Peyer's patch (tissue), 4 donors: ENCODE measurements at regions not wholly inside any gene's neighbourhood (a gene's known extent, or its start where the extent isn't known, plus 50 kb on each side); places are given as distances from the start of the nearest gene placed in this dataset.

Source experiments
- DNase-seq, 3 donors: peaks; one replicate each; pipeline ENCODE4 v3.0.0-alpha.2; 2017 to 2019
- H3K27ac ChIP-seq, 4 donors: fragments of 200-600 bp; sonication (generic); one replicate each; pipeline ENCODE4 v1.5.1; 2016 to 2019
- H3K27me3 ChIP-seq, 2 donors: fragments of 200-600 bp; sonication (generic); one replicate each; pipeline ENCODE4 v1.5.1; 2019
- H3K36me3 ChIP-seq, 3 donors: fragments of 200-600 bp; sonication (generic); one replicate each; pipeline ENCODE4 v1.5.1; 2016 to 2019
- H3K4me1 ChIP-seq, 4 donors: fragments of 200-600 bp; sonication (generic); one replicate each; pipeline ENCODE4 v1.5.1; 2016 to 2019
- H3K4me3 ChIP-seq, 4 donors: fragments of 200-600 bp; sonication (generic); 1 replicate in 3 of 4; 2 replicates in 1 of 4; pipeline ENCODE4 v1.5.1; 2016 to 2019; ENCODE audit warnings: mild to moderate bottlenecking in 1 of 4
- H3K9me3 ChIP-seq, 4 donors: fragments of 200-600 bp; sonication (generic); one replicate each; pipeline ENCODE4 v1.5.1; 2016 to 2019; ENCODE audit warnings: mild to moderate bottlenecking in 1 of 4
- CTCF ChIP-seq, 6 experiments: fragments of 450-650 bp in 4 of 6; fragments of 200-600 bp in 2 of 6; sonication (generic) in 1 of 6; IDR thresholded peaks; one replicate each; pipeline ENCODE4 v1.5.1; 2017 to 2019; ENCODE audit warnings: antibody characterized with exemption in 6 of 6, mild to moderate bottlenecking in 3 of 6, moderate library complexity in 1 of 6
- POLR2A ChIP-seq, 2 donors: fragments of 450-650 bp; IDR thresholded peaks; one replicate each; pipeline ENCODE4 v1.5.1; 2017; ENCODE audit warnings: antibody characterized with exemption in 2 of 2, mild to moderate bottlenecking in 2 of 2, moderate library complexity in 2 of 2

GRCh38 chr16:35306915-35307314 lies 1847.5 kb downstream of the TP53TG3F start:
- H3K27ac ChIP-seq = no peak overlapping the region
- no peaks in the 10 kb centered on the region for H3K4me1 ChIP-seq
- TF ChIP-seq POLR2A (IDR thresholded peaks at IDR 0.05) (no peak), CTCF (IDR thresholded peaks at IDR 0.05) (no peak)
- no peak for DNase-seq
- no peak overlapping the region for H3K4me3 ChIP-seq
- no peaks in the 10 kb centered on the region for H3K36me3 ChIP-seq
- no peaks in the 10 kb centered on the region for H3K9me3 ChIP-seq
- no peaks in the 10 kb centered on the region for H3K27me3 ChIP-seq

- Histone ChIP-seq H3K36me3 (no peaks in the 10 kb centered on the region), H3K4me1 (no peaks in the 10 kb centered on the region), H3K9me3 (no peaks in the 10 kb centered on the region), H3K27me3 (no peaks in the 10 kb centered on the region), H3K4me3 (no peak overlapping the region), H3K27ac (no peak overlapping the region)
- no peak for DNase-seq
- TF ChIP-seq POLR2A (IDR thresholded peaks at IDR 0.05) = no peak
- no peak for TF ChIP-seq CTCF (IDR thresholded peaks at IDR 0.05)
These were observed 1849.3 kb downstream of the TP53TG3F start for GRCh38 chr16:35308674-35309073.

DNA sequence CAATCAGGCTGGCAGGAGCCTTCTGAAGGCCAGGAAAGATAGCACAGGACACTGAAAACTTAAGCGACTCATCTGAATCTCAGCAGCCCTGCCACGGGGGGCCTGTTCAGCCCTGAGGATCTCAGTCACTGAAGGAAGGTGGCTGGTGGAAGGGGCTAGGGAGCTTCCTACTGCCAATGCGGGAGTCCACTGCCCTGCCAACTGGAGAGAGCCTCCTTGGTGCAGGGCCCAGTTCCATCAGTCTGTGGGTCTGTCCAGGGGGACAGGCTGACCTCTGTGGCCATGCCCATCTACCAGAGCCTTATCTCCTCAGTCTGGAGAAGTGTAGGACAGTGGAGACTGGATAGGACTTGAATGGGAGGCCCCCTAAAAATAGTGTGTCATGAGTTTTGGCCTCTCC lies 1851.6 kb downstream of the TP53TG3F start:
- DNase-seq = no peak
- Histone ChIP-seq H3K36me3 (no peaks in the 10 kb centered on the region), H3K4me1 (no peaks in the 10 kb centered on the region), H3K9me3 (peaks cover 0 to 2% (median 0%) of the 10 kb centered on the region in 4 donors), H3K27me3 (no peaks in the 10 kb centered on the region), H3K27ac (no peak overlapping the region), H3K4me3 (no peak overlapping the region)
- no peak for TF ChIP-seq POLR2A (IDR thresholded peaks at IDR 0.05)
- no peak for TF ChIP-seq CTCF (IDR thresholded peaks at IDR 0.05)

DNA sequence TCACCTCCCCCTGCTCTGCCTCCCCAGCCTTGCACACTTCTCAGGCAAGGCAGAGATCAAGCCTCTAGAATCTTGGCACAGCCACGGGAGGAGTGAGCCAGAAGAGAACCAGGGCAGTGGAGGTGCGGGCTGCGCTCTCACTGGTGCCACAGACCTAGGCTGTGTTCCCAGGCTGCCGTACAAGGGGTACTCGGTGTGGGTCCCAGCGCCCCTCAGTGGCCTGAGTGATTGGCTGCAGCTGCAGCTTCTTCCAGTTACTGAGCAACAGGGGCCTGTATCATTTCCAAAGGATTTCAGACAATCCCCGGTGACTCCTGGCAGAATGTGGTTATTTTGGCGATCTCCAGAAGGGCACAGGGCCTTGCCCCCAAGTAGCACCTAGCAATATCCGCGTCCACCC lies 1852.1 kb downstream of the TP53TG3F start:
- Histone ChIP-seq H3K9me3 (peaks cover 0 to 7% (median 0%) of the 10 kb centered on the region in 4 donors), H3K4me3 (no peak overlapping the region), H3K27me3 (no peaks in the 10 kb centered on the region), H3K27ac (no peak overlapping the region), H3K36me3 (no peaks in the 10 kb centered on the region), H3K4me1 (no peaks in the 10 kb centered on the region)
- TF ChIP-seq POLR2A (IDR thresholded peaks at IDR 0.05) (no peak), CTCF (IDR thresholded peaks at IDR 0.05) (no peak)
- no peak for DNase-seq

- Histone ChIP-seq H3K4me1 (no peaks in the 10 kb centered on the region), H3K27ac (no peak overlapping the region), H3K36me3 (no peaks in the 10 kb centered on the region), H3K27me3 (no peaks in the 10 kb centered on the region), H3K9me3 (peaks cover 0 to 7% (median 0%) of the 10 kb centered on the region in 4 donors), H3K4me3 (no peak overlapping the region)
- DNase-seq = no peak
- TF ChIP-seq POLR2A (IDR thresholded peaks at IDR 0.05) (no peak), CTCF (IDR thresholded peaks at IDR 0.05) (no peak)
These were observed 1854.9 kb downstream of the TP53TG3F start for GRCh38 chr16:35314298-35314697.

DNA sequence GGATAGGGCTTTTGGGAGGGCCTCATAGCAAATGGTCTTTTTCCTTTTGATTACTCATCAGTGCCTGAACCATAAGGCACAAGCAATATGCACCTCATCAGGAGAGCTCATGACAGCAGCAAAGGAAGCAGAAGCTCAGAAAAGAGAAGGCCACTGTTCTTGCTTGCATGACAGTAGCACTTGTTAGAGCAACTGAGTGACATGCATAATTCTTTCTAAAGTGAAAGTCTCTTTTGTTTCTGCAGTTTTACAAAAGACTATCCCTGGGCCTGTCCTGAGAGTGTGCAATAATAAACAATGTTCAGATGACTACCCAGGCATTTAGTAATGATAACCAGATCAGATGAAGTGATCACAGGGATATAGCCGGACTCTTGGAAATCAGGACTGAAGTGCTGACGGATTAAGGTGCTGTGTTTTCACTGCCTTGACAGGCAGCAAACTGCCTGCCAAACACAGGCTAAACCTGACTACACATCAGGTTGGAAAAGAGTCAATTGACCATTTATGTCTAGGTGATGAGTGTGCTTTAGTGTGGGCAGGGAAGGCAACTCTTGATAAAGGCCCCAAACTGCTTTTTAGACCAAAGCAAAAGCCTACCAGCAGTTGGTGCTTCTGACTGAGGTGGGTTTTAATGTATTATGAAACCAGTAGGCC lies 1860.3 kb downstream of the TP53TG3F start:
- H3K27ac ChIP-seq = no peak overlapping the region
- H3K27me3 ChIP-seq = no peaks in the 10 kb centered on the region
- H3K9me3 ChIP-seq = peaks cover 0 to 7% (median 0%) of the 10 kb centered on the region in 4 donors
- TF ChIP-seq CTCF (IDR thresholded peaks at IDR 0.05) = no peak
- TF ChIP-seq POLR2A (IDR thresholded peaks at IDR 0.05) = no peak
- DNase-seq = no peak
- H3K36me3 ChIP-seq = no peaks in the 10 kb centered on the region
- H3K4me3 ChIP-seq = no peak overlapping the region
- H3K4me1 ChIP-seq = no peaks in the 10 kb centered on the region
